HG03354 (cell line): ENCODE measurements at regions not wholly inside any gene's neighbourhood (a gene's known extent, or its start where the extent isn't known, plus 50 kb on each side); places are given as distances from the start of the nearest gene placed in this dataset.
"Not testable (repeated sequence)": the region's sequence is repeated elsewhere in the genome, so short reads cannot be mapped to it uniquely, and the experiment has no call there.

Experiments used
- ATAC-seq: cut with Tn5 transposase; IDR thresholded peaks from one replicate; pipeline ENCODE4 v1.9.1; 2021; ENCODE audit warnings: mild to moderate bottlenecking; ENCODE audit not compliant: unreplicated experiment, poor library complexity, severe bottlenecking

DNA sequence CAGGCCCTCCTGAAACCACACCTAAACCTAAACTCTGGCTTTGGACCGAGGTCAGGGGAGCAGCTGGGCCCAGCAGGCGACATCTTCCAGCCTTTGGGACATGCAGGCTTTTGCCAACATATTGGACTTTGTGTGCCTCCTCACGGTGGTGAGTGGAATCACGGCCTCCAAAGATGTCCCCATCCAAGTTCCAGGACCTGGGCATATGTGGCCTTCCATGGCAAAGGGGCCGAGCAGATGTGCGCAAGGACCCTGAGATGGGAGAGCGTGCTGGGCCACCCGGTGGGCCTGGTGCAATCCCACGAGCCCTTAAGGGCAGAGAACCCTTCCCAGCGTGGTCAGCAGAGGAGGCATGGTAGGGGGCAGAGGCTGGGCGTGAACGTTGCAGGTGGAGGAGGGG lies 160.8 kb upstream of the C1orf174 start:
- ATAC-seq: no peak

DNA sequence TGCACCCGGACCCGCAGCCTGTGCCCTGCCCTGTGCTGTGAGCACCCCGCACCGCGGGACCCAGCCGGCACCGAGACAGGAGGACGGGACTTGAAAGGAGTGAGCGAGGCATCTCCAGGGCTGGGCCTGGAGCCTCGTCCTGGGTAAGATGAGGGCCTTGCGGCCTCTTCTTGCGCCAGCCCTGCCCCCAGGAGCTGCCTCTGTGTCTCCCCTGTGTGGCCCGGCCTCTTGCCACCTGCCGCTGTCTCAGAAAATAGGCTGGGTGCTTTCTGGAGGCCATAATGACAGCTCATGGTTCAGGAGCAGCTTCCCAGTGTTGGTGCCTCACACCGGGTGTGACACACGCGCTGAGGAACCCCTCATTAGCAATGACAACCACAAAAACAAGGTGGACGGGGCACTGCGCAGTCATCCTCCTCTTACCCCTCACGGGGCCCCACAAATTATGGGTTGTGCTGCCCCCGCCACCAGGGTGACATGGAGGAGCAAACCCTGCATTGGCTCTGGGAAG lies 161.5 kb upstream of the C1orf174 start:
- ATAC-seq: no peak

DNA sequence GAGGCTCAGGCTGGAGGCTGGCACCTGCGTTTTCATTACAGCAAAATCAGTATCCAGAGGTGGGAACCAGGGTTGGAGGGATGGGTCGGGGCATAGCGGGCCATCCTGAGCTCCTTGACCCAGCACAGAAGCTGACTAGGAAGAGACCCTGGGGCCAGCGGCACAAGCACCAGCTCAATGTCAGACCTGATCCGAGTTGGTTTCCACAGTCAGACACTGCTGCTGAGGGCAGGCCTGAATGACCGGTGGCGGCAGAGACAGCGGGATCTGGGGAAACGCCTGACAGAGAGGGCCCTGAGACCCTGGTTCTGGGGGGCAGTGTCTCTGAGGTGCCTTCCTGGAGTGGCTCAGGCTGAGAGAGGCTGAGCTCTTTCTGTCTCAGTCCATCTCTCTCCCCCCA lies 162.0 kb upstream of the C1orf174 start:
- ATAC-seq: no peak

DNA sequence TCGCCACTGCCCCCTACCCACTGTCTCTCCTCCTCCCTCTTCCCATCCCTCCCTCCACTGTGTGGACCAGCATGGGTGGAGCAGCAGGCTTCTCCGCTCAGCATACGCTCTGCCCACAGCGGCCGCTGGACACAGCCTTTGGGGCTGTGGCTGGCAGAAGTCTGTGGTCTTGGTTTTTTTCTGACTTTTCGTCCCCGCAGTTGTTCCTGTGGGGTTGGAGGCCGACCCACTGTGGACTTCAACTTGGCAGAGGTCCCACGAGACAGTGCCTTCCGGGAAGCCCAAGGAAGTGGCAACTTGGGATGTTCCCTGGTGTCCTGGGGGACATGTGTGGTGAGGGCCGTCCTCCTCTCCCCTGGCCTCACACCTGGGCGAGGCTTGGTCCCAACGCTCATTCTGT lies 162.5 kb upstream of the C1orf174 start:
- no peak for ATAC-seq

DNA sequence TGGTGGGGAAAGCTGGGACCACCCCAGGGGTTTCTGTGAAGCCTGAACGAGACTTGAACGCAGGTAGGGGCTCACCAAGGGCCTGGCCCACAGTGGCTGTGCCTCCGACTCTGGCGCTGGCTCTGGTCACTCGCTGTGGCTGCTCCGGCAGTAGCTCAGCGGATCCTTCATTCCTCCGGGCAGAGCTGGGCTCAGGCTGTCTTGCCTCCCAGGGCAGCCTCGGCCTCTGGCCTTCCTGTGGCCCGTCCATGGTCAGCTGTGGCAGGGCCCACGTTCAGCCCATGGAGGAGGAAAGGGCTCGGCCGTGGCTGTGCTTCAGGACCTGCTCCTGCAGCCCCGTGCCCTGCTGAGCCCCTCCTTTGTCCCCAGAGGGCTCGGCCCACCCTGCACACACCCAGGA lies 162.9 kb upstream of the C1orf174 start:
- ATAC-seq: no peak

DNA sequence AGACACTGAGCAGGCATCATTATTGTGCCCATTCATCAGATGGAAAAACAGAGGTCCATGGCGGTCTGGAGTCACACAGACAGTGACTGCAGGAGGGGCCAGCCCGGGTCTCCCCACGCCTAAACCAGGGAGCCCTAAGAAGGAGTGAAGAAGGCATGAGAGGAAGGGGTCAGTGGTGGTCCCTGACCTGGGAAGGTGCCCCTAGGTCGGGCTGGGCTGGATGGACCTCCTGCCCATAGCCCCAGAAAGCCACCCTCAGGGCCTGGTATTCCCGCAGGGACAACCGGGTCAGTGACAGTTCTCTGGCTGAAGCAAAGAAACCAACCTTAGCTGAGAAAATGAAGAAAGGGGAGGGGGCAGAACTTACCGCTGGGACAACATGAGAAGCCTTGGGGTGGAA lies 163.4 kb upstream of the C1orf174 start:
- no peak for ATAC-seq

DNA sequence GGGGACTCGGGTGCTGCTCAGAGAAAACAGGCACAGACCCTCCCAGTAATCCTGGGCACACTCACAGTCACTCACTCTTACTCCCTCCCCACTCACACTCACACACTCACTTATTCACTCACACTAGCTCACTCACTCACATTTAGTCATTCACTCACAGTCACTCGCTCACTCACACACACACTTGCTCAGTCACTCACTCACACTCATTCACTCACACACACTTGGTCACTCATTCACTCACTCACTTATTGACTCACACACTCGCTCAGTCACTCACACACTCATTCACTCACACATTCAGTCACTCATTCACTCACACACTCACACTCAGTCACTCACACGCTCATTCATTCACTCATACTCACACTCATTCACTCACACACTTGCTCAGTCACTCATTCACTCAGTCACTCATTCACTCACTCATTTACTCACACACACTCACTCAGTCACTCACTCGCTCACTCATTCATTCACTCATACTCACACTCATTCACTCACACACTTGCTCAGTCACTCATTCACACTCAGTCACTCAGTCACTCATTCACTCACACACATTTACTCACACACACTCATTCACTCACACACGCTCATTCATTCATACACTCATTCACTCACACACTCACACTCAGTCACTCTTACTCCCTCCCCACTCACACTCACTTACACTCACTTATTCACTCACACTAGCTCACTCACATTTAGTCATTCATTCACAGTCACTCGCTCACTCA lies 164.2 kb upstream of the C1orf174 start:
- no peak for ATAC-seq

DNA sequence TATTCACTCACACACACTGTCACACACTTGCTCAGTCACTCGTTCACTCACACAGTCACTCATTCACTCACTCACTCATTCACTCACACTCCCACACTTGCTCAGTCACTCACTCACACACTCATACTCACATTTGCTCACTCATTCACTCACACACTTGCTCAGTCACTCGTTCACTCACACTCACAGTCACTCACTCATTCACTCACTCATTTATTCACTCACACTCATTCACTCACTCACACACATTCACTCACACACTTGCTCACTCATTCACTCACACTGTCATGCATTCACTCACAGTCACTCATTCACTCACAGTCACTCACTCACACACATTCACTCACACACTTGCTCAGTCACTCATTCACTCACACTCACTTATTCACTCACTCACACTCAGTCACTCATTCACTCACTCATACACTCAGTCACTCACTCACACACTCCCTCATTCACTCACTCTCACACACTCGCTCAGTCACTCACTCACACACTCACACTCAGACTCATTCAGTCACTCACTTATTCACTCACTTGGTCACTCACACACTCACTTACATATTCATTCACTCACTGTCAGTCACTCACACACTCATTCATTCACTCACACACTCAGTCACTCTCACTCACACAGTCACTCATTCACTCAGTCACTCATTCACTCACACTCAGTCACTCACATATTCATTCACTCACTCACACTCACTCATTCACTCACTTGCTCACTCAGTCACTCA lies 167.0 kb upstream of the C1orf174 start:
- no peak for ATAC-seq

DNA sequence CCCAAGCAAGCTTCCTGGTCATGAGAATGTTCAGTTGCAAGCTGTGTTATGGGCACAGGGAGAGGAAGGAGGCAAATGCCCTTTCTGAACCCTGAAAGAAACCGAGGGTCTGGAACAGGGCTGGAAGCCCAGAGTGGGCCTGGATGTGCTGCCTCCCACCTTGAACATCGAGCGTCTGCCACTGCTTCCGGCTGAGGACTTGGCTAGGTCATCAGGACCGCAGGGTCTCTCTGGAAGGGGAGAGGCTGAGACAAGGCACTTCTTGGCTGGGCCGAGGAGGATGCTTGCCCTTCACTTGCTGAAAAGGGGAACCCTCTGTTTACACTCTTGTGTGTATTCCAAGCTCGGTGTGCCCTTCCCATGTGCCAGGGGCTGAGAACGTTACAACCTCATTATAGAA lies 168.0 kb upstream of the C1orf174 start:
- no peak for ATAC-seq

DNA sequence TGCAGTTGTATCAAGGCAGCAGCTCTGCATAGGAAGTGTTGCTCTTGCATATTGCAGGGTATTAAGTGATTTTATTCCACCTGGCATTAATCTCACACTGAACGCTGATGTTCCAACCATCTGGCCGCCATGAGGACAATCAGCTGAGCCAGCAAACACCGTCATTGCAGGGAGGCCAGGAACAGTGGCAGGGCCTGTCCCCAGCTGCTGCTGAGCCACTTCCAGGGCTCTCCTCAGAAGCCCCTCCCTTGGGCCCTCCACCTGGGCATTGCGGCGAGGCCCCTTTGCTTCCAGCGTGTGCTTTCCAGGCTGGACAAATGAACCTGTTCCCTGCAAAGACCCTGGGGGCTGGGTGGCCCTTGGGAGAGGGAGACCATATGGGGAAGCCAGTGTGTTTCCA lies 171.6 kb upstream of the C1orf174 start:
- no peak for ATAC-seq

DNA sequence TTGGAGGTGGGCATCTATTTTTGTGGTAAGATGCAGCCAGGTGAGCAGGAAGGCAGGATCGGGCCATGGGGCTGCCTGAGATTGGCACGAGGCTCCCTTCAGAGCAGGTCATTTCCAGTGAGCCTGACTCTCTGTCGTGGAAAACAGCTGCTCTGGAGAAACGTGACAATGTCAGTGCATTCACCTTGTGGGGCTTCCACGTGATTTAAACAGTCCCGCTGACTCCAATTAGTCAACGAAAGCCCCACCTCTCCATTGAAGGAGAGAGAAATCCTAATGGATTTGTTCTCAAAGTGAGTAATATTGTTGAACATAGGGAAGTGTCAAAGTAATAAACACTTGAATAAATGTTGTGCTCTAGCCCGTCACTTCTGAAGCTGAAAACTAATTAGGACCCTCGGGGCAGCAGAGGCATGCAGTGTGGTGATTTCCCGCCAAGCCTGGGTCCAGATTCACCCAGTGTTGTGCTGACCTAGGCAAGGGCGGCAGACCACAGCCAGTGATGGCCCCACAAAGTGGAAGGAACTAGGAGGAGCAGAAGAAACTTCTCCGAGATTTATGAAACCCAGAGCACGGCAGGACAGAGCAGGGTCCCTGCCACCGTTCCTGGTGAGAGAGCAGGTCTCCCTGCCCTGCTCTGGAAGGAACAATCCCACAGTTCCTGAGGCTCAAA lies 172.5 kb upstream of the C1orf174 start:
- ATAC-seq: no peak

DNA sequence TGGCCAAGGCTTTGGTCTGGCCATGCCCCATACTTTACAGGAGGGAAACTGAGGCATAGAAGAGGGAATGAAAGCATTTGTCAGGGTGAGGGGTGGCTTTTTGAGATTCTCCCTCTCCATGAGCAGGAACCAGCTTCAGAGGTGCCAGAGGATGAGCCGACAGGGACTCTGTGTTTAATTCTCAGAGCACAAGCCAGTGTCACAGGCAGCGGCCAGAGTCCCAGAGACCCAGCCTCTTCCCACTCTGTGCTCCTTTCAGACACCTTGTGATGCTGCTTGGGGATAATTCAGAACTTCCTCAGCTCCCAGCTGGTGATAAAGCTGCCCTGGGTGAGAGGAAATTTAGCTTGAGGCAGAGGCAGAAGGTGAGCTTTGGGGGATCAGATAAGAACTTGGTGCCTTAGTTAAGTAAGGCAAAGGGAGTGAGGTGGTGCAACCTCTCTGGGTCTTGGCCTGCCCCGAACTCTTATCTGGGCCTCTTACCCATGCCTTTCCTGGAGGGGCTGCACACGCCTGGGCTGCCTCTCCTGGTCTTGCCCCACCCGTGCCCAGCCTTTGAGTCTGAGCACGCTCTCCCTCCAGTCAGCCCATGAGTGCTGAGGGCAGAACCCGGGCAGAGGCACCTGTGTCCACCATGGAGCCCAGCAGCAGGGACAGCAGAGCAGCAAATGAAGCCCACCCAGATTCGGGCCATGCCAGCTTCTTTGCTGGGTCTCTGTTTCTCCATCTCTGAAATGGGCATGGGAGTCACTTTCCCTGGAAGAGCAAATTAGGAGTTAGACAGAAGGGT lies 175.6 kb upstream of the C1orf174 start:
- ATAC-seq: no peak

DNA sequence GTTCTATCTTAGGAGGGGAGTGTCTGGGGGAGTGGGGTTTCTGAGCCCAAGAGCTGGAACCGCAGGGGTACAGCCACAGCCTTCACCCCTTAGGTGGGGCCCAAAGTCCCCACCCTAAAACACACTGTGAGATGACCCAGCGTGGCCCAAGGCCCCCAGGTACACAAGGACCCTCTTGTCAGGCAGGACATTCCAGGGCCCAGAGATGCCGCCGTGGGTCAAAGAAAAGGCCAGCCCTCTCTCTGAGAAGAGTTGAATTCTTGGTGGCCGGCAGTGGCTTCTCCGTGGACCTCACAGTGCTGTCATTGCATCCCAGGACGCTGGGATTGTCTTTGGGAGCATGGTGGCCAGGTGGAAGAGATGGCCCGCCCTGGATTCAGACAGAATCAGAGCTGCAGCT lies 176.3 kb upstream of the C1orf174 start:
- ATAC-seq: no peak

DNA sequence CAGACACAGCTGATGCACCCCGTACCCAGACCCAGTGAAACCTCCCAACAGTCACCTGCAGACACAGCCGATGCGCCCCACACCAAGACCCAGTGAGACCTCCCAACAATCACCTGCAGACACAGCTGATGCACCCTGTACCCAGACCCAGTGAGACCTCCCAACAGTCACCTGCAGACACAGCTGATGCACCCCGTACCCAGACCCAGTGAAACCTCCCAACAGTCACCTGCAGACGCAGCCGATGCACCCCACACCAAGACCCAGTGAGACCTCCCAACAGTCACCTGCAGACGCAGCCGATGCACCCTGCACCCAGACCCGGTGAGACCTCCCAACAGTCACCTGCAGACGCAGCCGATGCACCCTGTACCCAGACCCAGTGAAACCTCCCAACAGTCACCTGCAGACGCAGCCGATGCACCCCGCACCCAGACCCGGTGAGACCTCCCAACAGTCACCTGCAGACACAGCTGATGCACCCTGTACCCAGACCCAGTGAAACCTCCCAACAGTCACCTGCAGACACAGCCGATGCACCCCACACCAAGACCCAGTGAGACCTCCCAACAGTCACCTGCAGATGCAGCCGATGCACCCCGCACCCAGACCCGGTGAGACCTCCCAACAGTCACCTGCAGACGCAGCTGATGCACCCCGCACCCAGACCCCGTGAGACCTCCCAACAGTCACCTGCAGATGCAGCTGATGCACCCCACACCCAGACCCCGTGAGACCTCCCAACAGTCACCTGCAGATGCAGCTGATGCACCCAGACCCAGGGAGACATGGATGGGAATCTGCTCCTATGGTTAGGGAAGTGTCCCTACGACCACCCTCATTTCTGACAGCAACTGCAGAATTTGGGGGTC lies 178.3 kb upstream of the C1orf174 start:
- not testable (repeated sequence) for ATAC-seq

DNA sequence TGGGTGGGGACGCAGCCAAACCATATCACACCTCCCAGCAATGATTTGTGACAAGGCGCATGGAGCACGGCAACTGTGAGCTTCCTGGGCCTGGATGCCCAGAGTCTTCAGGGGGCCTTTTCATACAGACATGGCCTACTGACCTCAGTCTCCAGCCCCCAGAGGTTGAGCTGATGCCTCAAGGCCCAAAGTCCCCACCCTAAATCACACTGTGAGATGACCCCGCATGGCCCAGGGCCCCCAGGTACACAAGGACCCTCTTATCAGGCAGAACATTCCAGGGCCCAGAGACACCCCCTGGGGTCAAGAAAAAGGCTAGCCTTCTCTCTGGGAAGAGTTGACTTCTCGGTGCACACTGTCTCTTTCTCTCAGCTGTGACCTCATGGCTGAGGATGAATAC lies 179.7 kb upstream of the C1orf174 start:
- no peak for ATAC-seq

DNA sequence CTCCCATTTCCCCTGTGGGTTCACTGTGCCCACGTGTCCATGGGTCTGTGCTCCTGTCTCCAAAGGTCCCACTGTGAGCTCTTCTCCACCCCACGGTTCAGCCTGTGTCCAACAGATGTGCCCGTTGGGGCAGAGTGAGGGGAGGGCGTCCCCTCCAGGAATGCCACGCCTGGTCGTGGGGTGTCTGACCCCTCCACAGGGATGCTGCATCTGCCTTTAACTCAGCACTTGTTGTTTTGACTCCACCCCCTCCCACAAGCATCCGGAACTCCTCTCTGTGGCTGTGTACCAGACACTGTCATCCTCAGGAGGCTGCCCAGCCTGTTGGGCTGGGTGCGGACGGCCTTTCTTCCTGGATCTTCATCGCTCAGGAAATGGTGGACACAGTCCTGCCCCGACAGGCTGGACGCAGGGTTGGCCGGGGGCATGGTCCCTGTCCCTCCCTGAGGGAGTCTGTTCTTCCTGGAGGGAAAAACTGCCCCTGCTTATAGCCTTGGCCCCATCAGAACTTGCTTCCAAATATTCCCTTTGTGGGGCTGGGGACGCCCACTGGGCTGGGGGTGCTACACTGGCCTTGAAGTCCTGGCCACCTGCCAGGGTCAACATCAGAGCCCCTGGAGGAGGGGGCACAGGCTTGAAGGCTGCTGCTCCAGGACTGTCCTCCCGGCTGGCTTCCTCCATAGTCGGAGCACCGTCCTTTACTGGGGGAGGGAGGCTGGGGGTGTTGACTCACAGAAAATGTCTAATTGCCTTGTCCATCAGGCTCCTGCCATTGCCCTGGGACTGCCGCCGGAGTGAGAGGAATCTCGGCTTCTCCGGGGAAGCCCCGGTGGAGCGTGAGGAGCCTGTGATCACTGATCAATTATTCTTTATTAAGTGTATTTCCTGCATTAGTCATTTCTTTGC lies 182.0 kb upstream of the C1orf174 start:
- no peak for ATAC-seq

DNA sequence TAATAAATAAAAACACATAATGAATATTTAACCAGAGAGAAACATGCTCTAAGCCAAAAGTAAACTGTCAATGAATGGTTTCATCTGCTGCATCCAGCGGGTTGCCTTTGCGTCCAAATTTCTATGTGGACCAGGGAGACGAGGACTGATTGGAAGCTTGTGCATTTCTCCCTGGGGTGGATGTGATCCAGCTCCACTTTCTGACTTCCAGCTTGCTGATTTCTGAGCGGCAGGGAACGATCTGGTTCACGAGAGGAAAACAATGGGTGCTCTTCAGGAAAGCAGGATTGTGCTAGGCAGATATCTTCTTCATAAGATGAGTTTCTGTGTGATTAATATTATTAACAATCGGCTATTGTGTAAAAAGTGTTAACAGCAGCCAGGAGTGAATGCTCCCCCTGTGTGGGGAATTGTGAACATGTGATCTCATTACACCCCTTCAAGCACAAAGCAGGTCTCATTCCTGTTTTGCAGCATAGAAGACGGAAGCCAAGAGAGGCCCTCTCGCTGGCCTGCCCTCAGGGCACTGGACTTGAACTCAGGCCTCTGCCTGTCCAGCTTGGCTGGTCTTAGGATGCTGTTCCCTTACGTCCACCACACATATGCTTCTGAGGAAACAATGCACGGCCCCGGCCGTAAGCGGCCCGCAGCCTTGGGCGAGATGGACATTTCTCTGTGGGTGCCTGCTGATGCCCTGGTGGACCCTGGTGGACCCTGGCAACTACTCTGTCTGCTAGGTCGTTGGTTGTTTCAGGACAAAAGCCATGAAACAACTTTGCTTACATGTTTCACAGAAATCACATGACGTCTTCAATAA lies 183.4 kb upstream of the C1orf174 start:
- no peak for ATAC-seq
